HG03565 (cell line): ENCODE measurements at regions not wholly inside any gene's neighbourhood (a gene's known extent, or its start where the extent isn't known, plus 50 kb on each side); places are given as distances from the start of the nearest gene placed in this dataset.
"Not testable (repeated sequence)": the region's sequence is repeated elsewhere in the genome, so short reads cannot be mapped to it uniquely, and the experiment has no call there.

Experiments used
- ATAC-seq: cut with Tn5 transposase; IDR thresholded peaks from one replicate; pipeline ENCODE4 v1.9.1; 2021; ENCODE audit warnings: mild to moderate bottlenecking, moderate library complexity; ENCODE audit not compliant: unreplicated experiment

GRCh38 chr1:113185463-113186104, 112.6 kb downstream of the LRIG2 start:
- peak; percentile 96 for ATAC-seq

- ATAC-seq: no peak
Measured at GRCh38 chr1:113190078-113190477, 117.1 kb downstream of the LRIG2 start.

GRCh38 chr1:113190930-113191329, 117.9 kb downstream of the LRIG2 start:
- ATAC-seq: no peak

GRCh38 chr1:113191579-113192076, 118.6 kb downstream of the LRIG2 start:
- no peak for ATAC-seq

GRCh38 chr1:113192242-113192641, 119.2 kb downstream of the LRIG2 start:
- no peak for ATAC-seq

GRCh38 chr1:113192980-113193379, 120.0 kb downstream of the LRIG2 start:
- no peak for ATAC-seq

- ATAC-seq: no peak
Measured at GRCh38 chr1:113194846-113195830, 122.1 kb downstream of the LRIG2 start.

GRCh38 chr1:113197719-113198330, 124.8 kb downstream of the LRIG2 start:
- no peak for ATAC-seq

GRCh38 chr1:113198806-113199205, 125.8 kb downstream of the LRIG2 start:
- ATAC-seq: no peak

GRCh38 chr1:113199760-113200455, 126.9 kb downstream of the LRIG2 start:
- no peak for ATAC-seq

- no peak for ATAC-seq
Measured at GRCh38 chr1:113201560-113201959, 128.6 kb downstream of the LRIG2 start.

GRCh38 chr1:113205980-113206766, 133.2 kb downstream of the LRIG2 start:
- ATAC-seq: no peak

GRCh38 chr1:113207019-113207418, 134.0 kb downstream of the LRIG2 start:
- no peak for ATAC-seq

GRCh38 chr1:113207457-113207856, 134.5 kb downstream of the LRIG2 start:
- no peak for ATAC-seq

GRCh38 chr1:113208425-113208824, 135.4 kb downstream of the LRIG2 start:
- ATAC-seq: not testable (repeated sequence)

GRCh38 chr1:113210248-113210647, 137.2 kb downstream of the LRIG2 start:
- ATAC-seq: no peak

GRCh38 chr1:113211467-113211866, 138.5 kb downstream of the LRIG2 start:
- no peak for ATAC-seq

GRCh38 chr1:113215015-113215414, 142.0 kb downstream of the LRIG2 start:
- no peak for ATAC-seq

- no peak for ATAC-seq
Measured at GRCh38 chr1:113216664-113217063, 143.7 kb downstream of the LRIG2 start.
